BE2C (cell line): ENCODE measurements at regions not wholly inside any gene's neighbourhood (a gene's known extent, or its start where the extent isn't known, plus 50 kb on each side); places are given as distances from the start of the nearest gene placed in this dataset.

Source experiments
- DNase-seq: peaks from one replicate; pipeline ENCODE4 v3.0.0-alpha.2; 2020
- H3K27me3 ChIP-seq: fragments of 250-450 bp; sonication (Bioruptor Pico); 2 replicates; pipeline ENCODE4 v1.5.1; 2020; ENCODE audit warnings: mild to moderate bottlenecking
- H3K36me3 ChIP-seq: fragments of 250-450 bp; sonication (Bioruptor Pico); 2 replicates; pipeline ENCODE4 v1.5.1; 2020; ENCODE audit warnings: mild to moderate bottlenecking
- H3K4me1 ChIP-seq: fragments of 250-450 bp; sonication (Bioruptor Pico); 2 replicates; pipeline ENCODE4 v1.5.1; 2020
- H3K4me3 ChIP-seq: 2 replicates; pipeline ENCODE4 v1.5.1; 2011; ENCODE audit warnings: low read depth, low read length
- H3K9me3 ChIP-seq: fragments of 250-450 bp; sonication (Bioruptor Pico); 2 replicates; pipeline ENCODE4 v1.5.1; 2020
- TF ChIP-seq, protein P1 (sequence below): IDR thresholded peaks from 2 replicates; pipeline ENCODE4 v1.5.1; 2012; ENCODE audit warnings: mild to moderate bottlenecking, low read depth, low read length

DNA sequence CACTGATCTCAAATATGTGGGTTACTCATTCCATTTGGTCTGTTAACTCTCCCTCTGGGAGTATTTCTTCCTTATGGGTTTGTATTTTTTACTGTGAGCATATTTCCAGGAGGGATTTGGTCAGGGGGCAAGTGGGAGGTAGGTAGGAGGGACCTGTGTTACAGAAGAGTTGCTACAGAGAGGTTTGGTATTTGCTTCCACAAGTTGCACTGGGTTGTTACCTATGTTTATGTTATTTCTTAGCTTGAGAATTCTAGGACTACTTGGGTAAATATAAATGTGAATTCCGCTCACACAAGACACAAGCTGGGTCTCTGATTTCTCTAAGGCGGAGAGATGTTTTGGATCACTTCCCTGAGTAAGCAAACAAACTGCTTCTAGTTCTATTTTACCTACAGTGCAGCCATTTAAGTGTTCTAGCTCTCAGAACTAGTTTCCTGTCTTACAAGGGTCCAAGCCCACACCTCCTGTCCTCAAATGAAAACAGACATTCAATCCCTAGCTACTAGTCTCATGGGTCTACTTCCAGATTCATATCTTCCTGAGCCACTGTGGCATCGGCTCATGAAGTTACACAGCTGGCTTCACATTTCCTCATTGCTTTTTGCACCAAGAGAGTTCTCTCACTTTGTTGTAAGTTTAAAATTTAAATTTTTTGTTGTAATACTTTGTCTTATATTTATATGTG is 75.4 kb upstream of the PPP1R3C start:
- H3K4me1 ChIP-seq, result peaks cover 3% of the 10 kb centered on the region
- no peak for DNase-seq
- no peaks in the 10 kb centered on the region for H3K27me3 ChIP-seq
- H3K36me3 ChIP-seq, result no peaks in the 10 kb centered on the region
- no peaks in the 10 kb centered on the region for H3K9me3 ChIP-seq
- H3K4me3 ChIP-seq, result no peak overlapping the region
- TF ChIP-seq, protein P1, sequence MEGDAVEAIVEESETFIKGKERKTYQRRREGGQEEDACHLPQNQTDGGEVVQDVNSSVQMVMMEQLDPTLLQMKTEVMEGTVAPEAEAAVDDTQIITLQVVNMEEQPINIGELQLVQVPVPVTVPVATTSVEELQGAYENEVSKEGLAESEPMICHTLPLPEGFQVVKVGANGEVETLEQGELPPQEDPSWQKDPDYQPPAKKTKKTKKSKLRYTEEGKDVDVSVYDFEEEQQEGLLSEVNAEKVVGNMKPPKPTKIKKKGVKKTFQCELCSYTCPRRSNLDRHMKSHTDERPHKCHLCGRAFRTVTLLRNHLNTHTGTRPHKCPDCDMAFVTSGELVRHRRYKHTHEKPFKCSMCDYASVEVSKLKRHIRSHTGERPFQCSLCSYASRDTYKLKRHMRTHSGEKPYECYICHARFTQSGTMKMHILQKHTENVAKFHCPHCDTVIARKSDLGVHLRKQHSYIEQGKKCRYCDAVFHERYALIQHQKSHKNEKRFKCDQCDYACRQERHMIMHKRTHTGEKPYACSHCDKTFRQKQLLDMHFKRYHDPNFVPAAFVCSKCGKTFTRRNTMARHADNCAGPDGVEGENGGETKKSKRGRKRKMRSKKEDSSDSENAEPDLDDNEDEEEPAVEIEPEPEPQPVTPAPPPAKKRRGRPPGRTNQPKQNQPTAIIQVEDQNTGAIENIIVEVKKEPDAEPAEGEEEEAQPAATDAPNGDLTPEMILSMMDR, result no peak

DNA sequence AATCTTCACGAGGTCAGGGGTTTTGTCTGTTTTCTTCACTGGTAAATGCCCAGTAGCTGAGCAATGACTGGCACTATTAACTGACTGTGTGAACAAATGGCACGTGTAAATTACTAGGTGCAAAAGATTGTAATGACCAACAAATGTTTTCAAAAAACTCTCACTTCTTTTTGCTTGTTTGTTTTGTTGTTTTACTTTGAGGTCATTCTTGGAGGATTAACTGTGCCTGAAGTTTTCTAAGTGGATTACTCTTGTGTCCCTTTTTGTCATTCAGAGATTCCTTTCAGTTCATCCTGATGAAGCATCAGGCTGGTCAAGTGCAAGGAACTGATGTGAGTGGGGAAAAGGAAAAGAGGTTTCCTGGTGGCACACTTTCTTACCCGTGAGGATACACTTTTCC is 74.4 kb upstream of the PPP1R3C start:
- no peak for DNase-seq
- no peak overlapping the region for H3K4me3 ChIP-seq
- no peaks in the 10 kb centered on the region for H3K36me3 ChIP-seq
- no peaks in the 10 kb centered on the region for H3K9me3 ChIP-seq
- no peaks in the 10 kb centered on the region for H3K27me3 ChIP-seq
- TF ChIP-seq, protein P1, result no peak
- H3K4me1 ChIP-seq, result peaks cover 3% of the 10 kb centered on the region

DNA sequence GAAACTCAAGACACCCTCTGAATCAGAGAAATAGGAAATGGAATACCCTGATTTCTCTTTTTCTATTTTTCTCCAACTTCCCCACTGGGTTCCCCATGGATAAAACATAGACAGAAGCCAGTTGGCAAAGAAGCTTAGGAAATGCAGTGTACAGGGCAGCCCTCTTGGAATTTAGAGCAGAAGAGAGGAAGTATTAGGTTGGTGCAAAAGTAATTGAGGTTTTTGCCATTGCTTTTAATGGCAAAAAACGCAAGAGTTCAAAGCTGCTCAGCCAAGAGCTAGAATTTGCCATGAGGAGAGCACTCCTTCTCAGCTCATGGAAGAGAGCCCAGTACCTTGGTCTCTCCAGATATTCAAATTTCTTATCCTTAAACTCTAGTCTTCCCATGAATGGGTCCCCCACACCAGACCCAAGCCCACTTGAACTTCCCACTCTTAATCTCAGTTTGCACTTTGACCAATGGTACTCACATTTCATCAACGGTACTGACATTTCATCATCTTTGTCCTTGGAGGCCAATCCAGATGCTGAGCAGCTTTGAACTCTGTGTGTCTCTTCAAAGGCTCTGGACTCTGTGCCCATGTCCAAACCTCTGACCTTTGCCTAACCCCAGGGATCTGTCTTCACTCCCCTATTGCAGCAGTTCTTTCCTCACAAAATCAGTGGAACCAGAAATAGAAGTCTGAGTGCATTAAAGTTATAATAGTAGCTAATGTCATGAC is 73.2 kb upstream of the PPP1R3C start:
- no peaks in the 10 kb centered on the region for H3K27me3 ChIP-seq
- H3K9me3 ChIP-seq, result no peaks in the 10 kb centered on the region
- H3K4me3 ChIP-seq, result no peak overlapping the region
- TF ChIP-seq, protein P1, result no peak
- DNase-seq, result no peak
- peaks cover 3% of the 10 kb centered on the region for H3K4me1 ChIP-seq
- H3K36me3 ChIP-seq, result no peaks in the 10 kb centered on the region

DNA sequence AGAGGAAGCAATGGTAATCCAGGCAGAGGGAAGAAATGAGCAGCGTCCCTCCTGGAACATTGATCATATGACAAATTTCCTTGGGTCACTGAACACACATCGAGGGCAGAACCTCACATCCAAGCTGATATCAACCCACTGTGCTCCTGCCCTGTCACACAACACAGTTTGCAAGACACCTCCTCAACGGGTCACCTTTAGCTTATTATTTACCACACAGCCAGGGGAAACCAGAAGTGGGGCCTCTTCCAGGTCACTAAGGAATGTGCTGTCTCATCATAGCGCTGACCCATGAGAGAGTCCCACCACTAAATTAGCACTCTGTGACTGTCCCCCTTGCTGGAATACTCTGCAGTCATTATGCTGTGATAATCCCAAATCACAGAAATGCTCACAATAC is 69.7 kb upstream of the PPP1R3C start:
- TF ChIP-seq, protein P1, result no peak
- H3K36me3 ChIP-seq, result no peaks in the 10 kb centered on the region
- no peak for DNase-seq
- no peak overlapping the region for H3K4me3 ChIP-seq
- H3K27me3 ChIP-seq, result no peaks in the 10 kb centered on the region
- no peaks in the 10 kb centered on the region for H3K4me1 ChIP-seq
- no peaks in the 10 kb centered on the region for H3K9me3 ChIP-seq

DNA sequence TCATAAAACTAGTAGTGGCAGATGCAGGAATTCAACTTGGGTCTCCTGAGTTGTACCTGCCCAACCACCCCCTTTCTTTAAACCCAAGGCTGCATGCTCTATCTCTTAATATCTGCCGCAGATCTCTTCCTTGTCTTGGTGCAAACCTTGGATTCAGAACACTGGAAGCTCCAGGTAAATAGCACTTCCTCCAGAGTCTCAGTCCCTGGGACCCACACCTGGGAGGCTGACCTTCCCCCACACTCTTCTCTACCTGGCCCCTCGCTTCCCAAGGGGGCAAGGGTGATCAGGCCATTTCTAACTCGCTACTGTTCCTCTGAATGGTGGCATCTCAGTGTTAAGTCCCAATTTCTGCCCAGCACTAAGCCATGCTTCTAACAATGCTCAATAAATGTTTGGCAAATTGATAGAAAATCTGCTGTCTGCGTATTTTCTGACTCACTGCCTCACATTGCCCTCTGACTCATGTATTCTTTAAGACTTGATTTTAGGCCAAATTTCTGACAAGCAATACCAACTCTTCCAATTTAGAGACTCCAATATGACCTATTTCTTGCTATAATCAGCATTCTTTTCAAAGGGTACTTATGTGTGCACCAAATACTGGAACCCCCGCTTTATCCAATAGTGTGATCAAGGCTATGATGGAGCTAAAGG is 68.0 kb upstream of the PPP1R3C start:
- Histone ChIP-seq H3K9me3 (no peaks in the 10 kb centered on the region), H3K4me1 (no peaks in the 10 kb centered on the region), H3K27me3 (no peaks in the 10 kb centered on the region), H3K36me3 (no peaks in the 10 kb centered on the region), H3K4me3 (no peak overlapping the region)
- TF ChIP-seq, protein P1, result no peak
- no peak for DNase-seq

DNA sequence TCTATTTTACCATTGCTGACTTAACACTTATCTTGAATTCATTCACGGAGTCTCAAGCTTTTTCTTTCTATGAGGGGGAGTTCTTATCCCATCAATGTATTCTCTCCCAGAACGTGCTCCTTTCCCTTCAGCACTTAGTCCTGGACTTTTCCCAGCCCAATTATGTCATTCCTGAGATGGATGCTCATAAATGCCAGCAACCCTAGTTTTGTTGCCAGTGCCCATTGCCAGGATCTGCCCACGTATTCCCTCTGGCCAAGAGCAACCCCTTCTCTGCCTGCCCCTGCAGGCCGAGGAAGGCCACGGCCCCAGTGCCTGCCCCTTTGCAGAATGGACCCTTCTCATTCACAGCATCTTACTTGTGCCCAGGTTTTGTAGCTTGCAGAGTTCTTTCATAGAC is 67.4 kb upstream of the PPP1R3C start:
- no peak overlapping the region for H3K4me3 ChIP-seq
- TF ChIP-seq, protein P1, result no peak
- no peak for DNase-seq
- no peaks in the 10 kb centered on the region for H3K4me1 ChIP-seq
- H3K27me3 ChIP-seq, result no peaks in the 10 kb centered on the region
- no peaks in the 10 kb centered on the region for H3K36me3 ChIP-seq
- H3K9me3 ChIP-seq, result no peaks in the 10 kb centered on the region
